Lower lobe of right lung (tissue), 2 donors: ENCODE measurements at regions not wholly inside any gene's neighbourhood (a gene's known extent, or its start where the extent isn't known, plus 50 kb on each side); places are given as distances from the start of the nearest gene placed in this dataset.

Experiments
- ATAC-seq, 2 donors: fragments of 200-7000 bp; cut with Tn5 transposase; one replicate each; pipeline ENCODE4 v1.9.1; 2020 to 2022; ENCODE audit warnings: mild to moderate bottlenecking in 2 of 2, moderate library complexity in 2 of 2
- DNase-seq: peaks from one replicate; pipeline ENCODE4 v3.0.0-alpha.2; 2020
- H3K27ac ChIP-seq: fragments of 200-600 bp; one replicate; pipeline ENCODE4 v1.8.0; 2022
- H3K27me3 ChIP-seq: fragments of 200-600 bp; one replicate; pipeline ENCODE4 v1.8.0; 2022; ENCODE audit warnings: low read depth
- H3K36me3 ChIP-seq: fragments of 200-600 bp; one replicate; pipeline ENCODE4 v1.8.0; 2022; ENCODE audit warnings: mild to moderate bottlenecking
- H3K4me1 ChIP-seq: fragments of 200-600 bp; one replicate; pipeline ENCODE4 v1.8.0; 2022
- H3K4me3 ChIP-seq: fragments of 200-600 bp; one replicate; pipeline ENCODE4 v1.8.0; 2022; ENCODE audit warnings: mild to moderate bottlenecking
- H3K9me3 ChIP-seq: fragments of 200-600 bp; one replicate; pipeline ENCODE4 v1.8.0; 2022
- CTCF ChIP-seq: fragments of 200-600 bp; IDR thresholded peaks from one replicate; pipeline ENCODE4 v1.8.0; 2022; ENCODE audit warnings: antibody characterized with exemption, mild to moderate bottlenecking
- intact Hi-C: fragments of 100-400 bp; cut with DNase I; formaldehyde crosslinking; loops from one replicate; pipeline ENCODE4 v1.11.0; 2022
- donor health status: DM: no; HTN: yes; CAD: no; lungs with severe emphysema.

- Histone ChIP-seq H3K36me3 (no peaks in the 10 kb centered on the region), H3K27me3 (no peaks in the 10 kb centered on the region), H3K27ac (no peak overlapping the region), H3K4me1 (peaks cover 12% of the 10 kb centered on the region), H3K9me3 (no peaks in the 10 kb centered on the region), H3K4me3 (no peak overlapping the region)
- DNase-seq: no peak
- ATAC-seq: no peak
- intact Hi-C loops: no loop called here
- TF ChIP-seq CTCF: no peak
Observed at GRCh38 chr5:171599957-171600612, 180.6 kb downstream of the FGF18 start.

- H3K27ac ChIP-seq: no peak overlapping the region
- no peak for TF ChIP-seq CTCF
- ATAC-seq: peak; percentile 12 to 52
Observed at GRCh38 chr5:171600741-171601265, 181.4 kb downstream of the FGF18 start.

GRCh38 chr5:171601266-171601881, 181.9 kb downstream of the FGF18 start:
- ATAC-seq (no peak), DNase-seq (peak; percentile 66)
- Histone ChIP-seq H3K27ac (no peak overlapping the region), H3K9me3 (no peaks in the 10 kb centered on the region), H3K36me3 (no peaks in the 10 kb centered on the region), H3K27me3 (no peaks in the 10 kb centered on the region), H3K4me1 (peaks cover 1% of the 10 kb centered on the region), H3K4me3 (no peak overlapping the region)
- TF ChIP-seq CTCF: no peak
- intact Hi-C loops: no loop called here

More at GRCh38 chr5:171600741-171601265, 181.4 kb downstream of the FGF18 start:
- no peaks in the 10 kb centered on the region for H3K27me3 ChIP-seq
- peaks cover 7% of the 10 kb centered on the region for H3K4me1 ChIP-seq
- DNase-seq: peak; percentile 62
- intact Hi-C loops: no loop called here
- H3K4me3 ChIP-seq: no peak overlapping the region
- no peaks in the 10 kb centered on the region for H3K9me3 ChIP-seq
- H3K36me3 ChIP-seq: no peaks in the 10 kb centered on the region

GRCh38 chr5:171603591-171603990, 182.0 kb upstream of the SMIM23 start:
- TF ChIP-seq CTCF: no peak
- H3K4me1 ChIP-seq: no peaks in the 10 kb centered on the region
- H3K27ac ChIP-seq: no peak overlapping the region
- no peak overlapping the region for H3K4me3 ChIP-seq
- no peaks in the 10 kb centered on the region for H3K36me3 ChIP-seq
- ATAC-seq: no peak
- intact Hi-C loops: no loop called here
- no peaks in the 10 kb centered on the region for H3K9me3 ChIP-seq
- no peak for DNase-seq
- no peaks in the 10 kb centered on the region for H3K27me3 ChIP-seq

GRCh38 chr5:171604195-171604594, 181.4 kb upstream of the SMIM23 start:
- Histone ChIP-seq H3K4me1 (no peaks in the 10 kb centered on the region), H3K4me3 (no peak overlapping the region), H3K9me3 (no peaks in the 10 kb centered on the region), H3K36me3 (no peaks in the 10 kb centered on the region), H3K27ac (no peak overlapping the region), H3K27me3 (no peaks in the 10 kb centered on the region)
- no peak for TF ChIP-seq CTCF
- ATAC-seq (no peak), DNase-seq (no peak)
- intact Hi-C loops: no loop called here
